HTR-8/SVneo (cell line): ENCODE measurements at regions not wholly inside any gene's neighbourhood (a gene's known extent, or its start where the extent isn't known, plus 50 kb on each side); places are given as distances from the start of the nearest gene placed in this dataset.
"Not testable (repeated sequence)": the region's sequence is repeated elsewhere in the genome, so short reads cannot be mapped to it uniquely, and the experiment has no call there.

Source experiments
- DNase-seq: peaks from one replicate; pipeline ENCODE4 v3.0.0; 2011; ENCODE audit warnings: low spot score, mixed read lengths; ENCODE audit not compliant: insufficient read length
- FAIRE-seq: peaks from 2 replicates; lab custom pipeline; 2011; peaks lifted over from hg19 to GRCh38; lab: Jason Lieb, UNC

- DNase-seq (no peak), FAIRE-seq (no peak)
Observed at GRCh38 chr2:41199334-41199733, 747.4 kb upstream of the SLC8A1 start.

GRCh38 chr2:41204315-41204714 lies 752.4 kb upstream of the SLC8A1 start:
- no peak for DNase-seq
- FAIRE-seq = no peak

GRCh38 chr2:41206004-41206403 lies 754.1 kb upstream of the SLC8A1 start:
- FAIRE-seq = no peak
- DNase-seq = no peak

GRCh38 chr2:41207578-41207977 lies 755.7 kb upstream of the SLC8A1 start:
- FAIRE-seq (no peak), DNase-seq (no peak)

GRCh38 chr2:41210030-41210429 lies 758.1 kb upstream of the SLC8A1 start:
- not testable (repeated sequence) for FAIRE-seq, DNase-seq

- FAIRE-seq (no peak), DNase-seq (no peak)
Observed at GRCh38 chr2:41216978-41217377, 765.1 kb upstream of the SLC8A1 start.

GRCh38 chr2:41222593-41222992 lies 770.7 kb upstream of the SLC8A1 start:
- no peak for FAIRE-seq
- no peak for DNase-seq

GRCh38 chr2:41234093-41234492 lies 782.2 kb upstream of the SLC8A1 start:
- DNase-seq = no peak
- no peak for FAIRE-seq

- no peak for DNase-seq
- no peak for FAIRE-seq
Observed at GRCh38 chr2:41241325-41242000, 789.6 kb upstream of the SLC8A1 start.

- no peak for DNase-seq
- no peak for FAIRE-seq
Observed at GRCh38 chr2:41242001-41242331, 790.1 kb upstream of the SLC8A1 start.

- no peak for FAIRE-seq
- no peak for DNase-seq
Observed at GRCh38 chr2:41267929-41268659, 779.7 kb upstream of the PKDCC start.

- FAIRE-seq = no peak
- peak; percentile 11 for DNase-seq
Observed at GRCh38 chr2:41283079-41283775, 764.6 kb upstream of the PKDCC start.

GRCh38 chr2:41293491-41293890 lies 754.3 kb upstream of the PKDCC start:
- no peak for DNase-seq
- FAIRE-seq = no peak

GRCh38 chr2:41294331-41294730 lies 753.5 kb upstream of the PKDCC start:
- DNase-seq = no peak
- FAIRE-seq = no peak

GRCh38 chr2:41313082-41313481 lies 734.7 kb upstream of the PKDCC start:
- DNase-seq (no peak), FAIRE-seq (no peak)

- FAIRE-seq (no peak), DNase-seq (no peak)
Observed at GRCh38 chr2:41314511-41315070, 733.2 kb upstream of the PKDCC start.

GRCh38 chr2:41319437-41319836 lies 728.4 kb upstream of the PKDCC start:
- FAIRE-seq (no peak), DNase-seq (no peak)

GRCh38 chr2:41320491-41320890 lies 727.3 kb upstream of the PKDCC start:
- FAIRE-seq (no peak), DNase-seq (no peak)

GRCh38 chr2:41321351-41321750 lies 726.5 kb upstream of the PKDCC start:
- no peak for DNase-seq
- FAIRE-seq = no peak

- FAIRE-seq (no peak), DNase-seq (no peak)
Observed at GRCh38 chr2:41326851-41327250, 721.0 kb upstream of the PKDCC start.

GRCh38 chr2:41329040-41329439 lies 718.8 kb upstream of the PKDCC start:
- DNase-seq (no peak), FAIRE-seq (no peak)
